ENCODE measurements at regions not wholly inside any gene's neighbourhood (a gene's known extent, or its start where the extent isn't known, plus 50 kb on each side); places are given as distances from the start of the nearest gene placed in this dataset.

- no peaks in the 10 kb centered on the region for H3K27me3 Mint-ChIP-seq (ENCODE audit: unreplicated experiment)
- no peak overlapping the region for H3K27ac Mint-ChIP-seq (ENCODE audit: unreplicated experiment)
- no peaks in the 10 kb centered on the region for H3K4me1 Mint-ChIP-seq (ENCODE audit: unreplicated experiment)
- no peaks in the 10 kb centered on the region for H3K9me3 Mint-ChIP-seq (ENCODE audit: unreplicated experiment)
- no peak for DNase-seq (ENCODE audit: extremely low spot score, unreplicated experiment)
- no peak overlapping the region for H3K4me3 Mint-ChIP-seq (ENCODE audit: unreplicated experiment)
- no peak for TF ChIP-seq CTCF (IDR thresholded peaks at IDR 0.05)
- no peaks in the 10 kb centered on the region for H3K36me3 Mint-ChIP-seq (ENCODE audit: unreplicated experiment)
These were observed 466.6 kb downstream of the FOXG1 start for GRCh38 chr14:29233188-29233587.

- Mint-ChIP-seq H3K4me1 (ENCODE audit: unreplicated experiment) (no peaks in the 10 kb centered on the region), H3K4me3 (ENCODE audit: unreplicated experiment) (no peak overlapping the region), H3K27me3 (ENCODE audit: unreplicated experiment) (no peaks in the 10 kb centered on the region), H3K27ac (ENCODE audit: unreplicated experiment) (no peak overlapping the region), H3K36me3 (ENCODE audit: unreplicated experiment) (no peaks in the 10 kb centered on the region), H3K9me3 (ENCODE audit: unreplicated experiment) (no peaks in the 10 kb centered on the region)
- no peak for TF ChIP-seq CTCF (IDR thresholded peaks at IDR 0.05)
- DNase-seq (ENCODE audit: extremely low spot score, unreplicated experiment), result no peak
These were observed 469.4 kb downstream of the FOXG1 start for GRCh38 chr14:29235991-29236390.

- Mint-ChIP-seq H3K4me3 (ENCODE audit: unreplicated experiment) (no peak overlapping the region), H3K27ac (ENCODE audit: unreplicated experiment) (no peak overlapping the region), H3K36me3 (ENCODE audit: unreplicated experiment) (no peaks in the 10 kb centered on the region), H3K9me3 (ENCODE audit: unreplicated experiment) (no peaks in the 10 kb centered on the region), H3K4me1 (ENCODE audit: unreplicated experiment) (no peaks in the 10 kb centered on the region), H3K27me3 (ENCODE audit: unreplicated experiment) (no peaks in the 10 kb centered on the region)
- no peak for DNase-seq (ENCODE audit: extremely low spot score, unreplicated experiment)
- TF ChIP-seq CTCF (IDR thresholded peaks at IDR 0.05), result no peak
These were observed 469.8 kb downstream of the FOXG1 start for GRCh38 chr14:29236401-29236800.

- TF ChIP-seq CTCF (IDR thresholded peaks at IDR 0.05), result no peak
- no peak for DNase-seq (ENCODE audit: extremely low spot score, unreplicated experiment)
- H3K27me3 Mint-ChIP-seq (ENCODE audit: unreplicated experiment), result no peaks in the 10 kb centered on the region
- H3K9me3 Mint-ChIP-seq (ENCODE audit: unreplicated experiment), result no peaks in the 10 kb centered on the region
- no peaks in the 10 kb centered on the region for H3K36me3 Mint-ChIP-seq (ENCODE audit: unreplicated experiment)
- H3K27ac Mint-ChIP-seq (ENCODE audit: unreplicated experiment), result no peak overlapping the region
- H3K4me3 Mint-ChIP-seq (ENCODE audit: unreplicated experiment), result no peak overlapping the region
- H3K4me1 Mint-ChIP-seq (ENCODE audit: unreplicated experiment), result no peaks in the 10 kb centered on the region
These were observed 470.3 kb downstream of the FOXG1 start for GRCh38 chr14:29236848-29237247.

GRCh38 chr14:29240066-29240465, 473.5 kb downstream of the FOXG1 start:
- H3K27me3 Mint-ChIP-seq (ENCODE audit: unreplicated experiment), result no peaks in the 10 kb centered on the region
- no peak for DNase-seq (ENCODE audit: extremely low spot score, unreplicated experiment)
- no peak for TF ChIP-seq CTCF (IDR thresholded peaks at IDR 0.05)
- H3K4me1 Mint-ChIP-seq (ENCODE audit: unreplicated experiment), result no peaks in the 10 kb centered on the region
- H3K27ac Mint-ChIP-seq (ENCODE audit: unreplicated experiment), result no peak overlapping the region
- no peak overlapping the region for H3K4me3 Mint-ChIP-seq (ENCODE audit: unreplicated experiment)
- H3K36me3 Mint-ChIP-seq (ENCODE audit: unreplicated experiment), result no peaks in the 10 kb centered on the region
- no peaks in the 10 kb centered on the region for H3K9me3 Mint-ChIP-seq (ENCODE audit: unreplicated experiment)
